ENCODE measurements at regions not wholly inside any gene's neighbourhood (a gene's known extent, or its start where the extent isn't known, plus 50 kb on each side); places are given as distances from the start of the nearest gene placed in this dataset.

DNA sequence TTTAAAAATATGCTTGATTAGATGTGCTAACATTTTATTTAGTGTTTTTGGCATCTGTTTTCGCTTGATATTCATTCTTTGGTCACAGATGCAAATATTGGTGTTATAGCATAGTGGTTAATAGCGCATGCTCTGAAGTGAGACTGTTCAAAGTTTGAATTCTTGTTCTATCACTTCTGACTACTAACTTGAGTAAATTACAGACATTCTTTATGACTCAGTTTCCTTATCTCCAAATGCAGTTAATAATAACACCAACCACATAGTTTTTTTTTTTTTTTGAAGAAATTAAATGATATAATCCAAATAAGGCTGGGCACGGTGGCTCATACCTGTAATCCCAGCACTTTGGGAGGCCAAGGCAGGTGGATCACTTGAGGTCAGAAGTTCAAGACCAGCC, 81.0 kb downstream of the TMX1 start:
- BruUV-seq (replicated peaks): no TSS peak
- H3K4me3 ChIP-seq (replicated peaks in 1 of 2; ENCODE audit: low read depth in 1 of 2, low read length in 2 of 2): no peak overlapping the region
- no peak overlapping the region for H2AFZ ChIP-seq (ENCODE audit: low read depth, low read length, poor library complexity, severe bottlenecking)
- ATAC-seq: no peak
- no peaks in the 10 kb centered on the region for H3K4me1 ChIP-seq (ENCODE audit: control insufficient read depth in 1 of 2, insufficient read depth in 2 of 2, low read length in 2 of 2)
- no peaks in the 10 kb centered on the region for H3K36me3 ChIP-seq (ENCODE audit: control insufficient read depth in 1 of 2, insufficient read depth in 2 of 2, low read length in 2 of 2)
- no peaks in the 10 kb centered on the region for H4K20me1 ChIP-seq (ENCODE audit: insufficient read depth)
- H3K9me2 ChIP-seq (ENCODE audit: insufficient read depth): no peaks in the 10 kb centered on the region
- no peaks in the 10 kb centered on the region for H3K9me3 ChIP-seq (ENCODE audit: control insufficient read depth in 1 of 2, insufficient read depth in 1 of 2, low read depth in 1 of 2, low read length in 2 of 2)
- no peaks in the 10 kb centered on the region for H3K79me2 ChIP-seq (ENCODE audit: insufficient read depth, low read length)
- H3K27me3 ChIP-seq (ENCODE audit: insufficient read depth, low read length): no peaks in the 10 kb centered on the region
- ChIA-PET RAD21 (ENCODE audit: low non-redundant PET in 1 of 2, low total read pairs in 2 of 2, uncharacterized antibody in 2 of 2, unreplicated experiment in 2 of 2) (no interaction called here), CTCF (no interaction called here), POLR2A (no interaction called here)
- intact Hi-C loops (cut with micrococcal nuclease): no loop called here
- no peak overlapping the region for H3K9ac ChIP-seq (ENCODE audit: low read length)
- TF ChIP-seq EZH2 (IDR thresholded peaks at IDR 0.05) (no peak), EGR1 (IDR thresholded peaks at IDR 0.05; ENCODE audit: low read depth) (no peak), FOSL1 (IDR thresholded peaks at IDR 0.05; ENCODE audit: low read depth) (no peak), EZH2phosphoT487 (IDR thresholded peaks at IDR 0.05; ENCODE audit: borderline replicate concordance) (no peak), SP1 (IDR thresholded peaks at IDR 0.05; ENCODE audit: low read depth) (no peak), ZNF274 (IDR thresholded peaks at IDR 0.05; ENCODE audit: low read depth, low read length) (no peak), SRF (IDR thresholded peaks at IDR 0.05; ENCODE audit: low read depth) (no peak), YY1 (IDR thresholded peaks at IDR 0.05; ENCODE audit: extremely low read depth, insufficient replicate concordance, low read depth, low read length) (no peak), RAD21 (IDR thresholded peaks at IDR 0.05; ENCODE audit: low read depth) (no peak), ELF1 (IDR thresholded peaks at IDR 0.05; ENCODE audit: borderline replicate concordance, low read depth) (no peak), CBX3 (IDR thresholded peaks at IDR 0.05; ENCODE audit: low read depth) (no peak), CEBPB (IDR thresholded peaks at IDR 0.05; ENCODE audit: low read depth) (no peak), TCF7L2 (IDR thresholded peaks at IDR 0.05; ENCODE audit: borderline replicate concordance, extremely low read depth, insufficient read depth, insufficient read length) (no peak), SIN3A (IDR thresholded peaks at IDR 0.05; ENCODE audit: low read depth) (no peak), ZFX (IDR thresholded peaks at IDR 0.05) (no peak)
- TF ChIP-seq, protein P1, sequence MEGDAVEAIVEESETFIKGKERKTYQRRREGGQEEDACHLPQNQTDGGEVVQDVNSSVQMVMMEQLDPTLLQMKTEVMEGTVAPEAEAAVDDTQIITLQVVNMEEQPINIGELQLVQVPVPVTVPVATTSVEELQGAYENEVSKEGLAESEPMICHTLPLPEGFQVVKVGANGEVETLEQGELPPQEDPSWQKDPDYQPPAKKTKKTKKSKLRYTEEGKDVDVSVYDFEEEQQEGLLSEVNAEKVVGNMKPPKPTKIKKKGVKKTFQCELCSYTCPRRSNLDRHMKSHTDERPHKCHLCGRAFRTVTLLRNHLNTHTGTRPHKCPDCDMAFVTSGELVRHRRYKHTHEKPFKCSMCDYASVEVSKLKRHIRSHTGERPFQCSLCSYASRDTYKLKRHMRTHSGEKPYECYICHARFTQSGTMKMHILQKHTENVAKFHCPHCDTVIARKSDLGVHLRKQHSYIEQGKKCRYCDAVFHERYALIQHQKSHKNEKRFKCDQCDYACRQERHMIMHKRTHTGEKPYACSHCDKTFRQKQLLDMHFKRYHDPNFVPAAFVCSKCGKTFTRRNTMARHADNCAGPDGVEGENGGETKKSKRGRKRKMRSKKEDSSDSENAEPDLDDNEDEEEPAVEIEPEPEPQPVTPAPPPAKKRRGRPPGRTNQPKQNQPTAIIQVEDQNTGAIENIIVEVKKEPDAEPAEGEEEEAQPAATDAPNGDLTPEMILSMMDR (IDR thresholded peaks at IDR 0.05 in 2 of 3, conservative IDR thresholded peaks at IDR 0.05 in 1 of 3; ENCODE audit: borderline replicate concordance in 1 of 3, insufficient read depth in 1 of 3, low read depth in 2 of 3, low read length in 2 of 3): no peak
- TF ChIP-seq, protein P2, sequence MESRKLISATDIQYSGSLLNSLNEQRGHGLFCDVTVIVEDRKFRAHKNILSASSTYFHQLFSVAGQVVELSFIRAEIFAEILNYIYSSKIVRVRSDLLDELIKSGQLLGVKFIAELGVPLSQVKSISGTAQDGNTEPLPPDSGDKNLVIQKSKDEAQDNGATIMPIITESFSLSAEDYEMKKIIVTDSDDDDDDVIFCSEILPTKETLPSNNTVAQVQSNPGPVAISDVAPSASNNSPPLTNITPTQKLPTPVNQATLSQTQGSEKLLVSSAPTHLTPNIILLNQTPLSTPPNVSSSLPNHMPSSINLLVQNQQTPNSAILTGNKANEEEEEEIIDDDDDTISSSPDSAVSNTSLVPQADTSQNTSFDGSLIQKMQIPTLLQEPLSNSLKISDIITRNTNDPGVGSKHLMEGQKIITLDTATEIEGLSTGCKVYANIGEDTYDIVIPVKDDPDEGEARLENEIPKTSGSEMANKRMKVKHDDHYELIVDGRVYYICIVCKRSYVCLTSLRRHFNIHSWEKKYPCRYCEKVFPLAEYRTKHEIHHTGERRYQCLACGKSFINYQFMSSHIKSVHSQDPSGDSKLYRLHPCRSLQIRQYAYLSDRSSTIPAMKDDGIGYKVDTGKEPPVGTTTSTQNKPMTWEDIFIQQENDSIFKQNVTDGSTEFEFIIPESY (IDR thresholded peaks at IDR 0.05; ENCODE audit: extremely low read depth, insufficient replicate concordance, low read length): no peak
- TF ChIP-seq, protein P3, sequence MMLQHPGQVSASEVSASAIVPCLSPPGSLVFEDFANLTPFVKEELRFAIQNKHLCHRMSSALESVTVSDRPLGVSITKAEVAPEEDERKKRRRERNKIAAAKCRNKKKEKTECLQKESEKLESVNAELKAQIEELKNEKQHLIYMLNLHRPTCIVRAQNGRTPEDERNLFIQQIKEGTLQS (IDR thresholded peaks at IDR 0.05): no peak
- TF ChIP-seq, protein P4, sequence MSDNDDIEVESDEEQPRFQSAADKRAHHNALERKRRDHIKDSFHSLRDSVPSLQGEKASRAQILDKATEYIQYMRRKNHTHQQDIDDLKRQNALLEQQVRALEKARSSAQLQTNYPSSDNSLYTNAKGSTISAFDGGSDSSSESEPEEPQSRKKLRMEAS (IDR thresholded peaks at IDR 0.05): no peak
- TF ChIP-seq, protein P5, sequence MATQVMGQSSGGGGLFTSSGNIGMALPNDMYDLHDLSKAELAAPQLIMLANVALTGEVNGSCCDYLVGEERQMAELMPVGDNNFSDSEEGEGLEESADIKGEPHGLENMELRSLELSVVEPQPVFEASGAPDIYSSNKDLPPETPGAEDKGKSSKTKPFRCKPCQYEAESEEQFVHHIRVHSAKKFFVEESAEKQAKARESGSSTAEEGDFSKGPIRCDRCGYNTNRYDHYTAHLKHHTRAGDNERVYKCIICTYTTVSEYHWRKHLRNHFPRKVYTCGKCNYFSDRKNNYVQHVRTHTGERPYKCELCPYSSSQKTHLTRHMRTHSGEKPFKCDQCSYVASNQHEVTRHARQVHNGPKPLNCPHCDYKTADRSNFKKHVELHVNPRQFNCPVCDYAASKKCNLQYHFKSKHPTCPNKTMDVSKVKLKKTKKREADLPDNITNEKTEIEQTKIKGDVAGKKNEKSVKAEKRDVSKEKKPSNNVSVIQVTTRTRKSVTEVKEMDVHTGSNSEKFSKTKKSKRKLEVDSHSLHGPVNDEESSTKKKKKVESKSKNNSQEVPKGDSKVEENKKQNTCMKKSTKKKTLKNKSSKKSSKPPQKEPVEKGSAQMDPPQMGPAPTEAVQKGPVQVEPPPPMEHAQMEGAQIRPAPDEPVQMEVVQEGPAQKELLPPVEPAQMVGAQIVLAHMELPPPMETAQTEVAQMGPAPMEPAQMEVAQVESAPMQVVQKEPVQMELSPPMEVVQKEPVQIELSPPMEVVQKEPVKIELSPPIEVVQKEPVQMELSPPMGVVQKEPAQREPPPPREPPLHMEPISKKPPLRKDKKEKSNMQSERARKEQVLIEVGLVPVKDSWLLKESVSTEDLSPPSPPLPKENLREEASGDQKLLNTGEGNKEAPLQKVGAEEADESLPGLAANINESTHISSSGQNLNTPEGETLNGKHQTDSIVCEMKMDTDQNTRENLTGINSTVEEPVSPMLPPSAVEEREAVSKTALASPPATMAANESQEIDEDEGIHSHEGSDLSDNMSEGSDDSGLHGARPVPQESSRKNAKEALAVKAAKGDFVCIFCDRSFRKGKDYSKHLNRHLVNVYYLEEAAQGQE (IDR thresholded peaks at IDR 0.05; ENCODE audit: low read depth): no peak
- no peak for DNase-seq (ENCODE audit: low read depth, low spot score)
- no peak overlapping the region for H3K27ac ChIP-seq (ENCODE audit: low read depth, low read length)
- H3K4me2 ChIP-seq (ENCODE audit: low read length): no peak overlapping the region
